ENCODE measurements at regions not wholly inside any gene's neighbourhood (a gene's known extent, or its start where the extent isn't known, plus 50 kb on each side); places are given as distances from the start of the nearest gene placed in this dataset.

DNA sequence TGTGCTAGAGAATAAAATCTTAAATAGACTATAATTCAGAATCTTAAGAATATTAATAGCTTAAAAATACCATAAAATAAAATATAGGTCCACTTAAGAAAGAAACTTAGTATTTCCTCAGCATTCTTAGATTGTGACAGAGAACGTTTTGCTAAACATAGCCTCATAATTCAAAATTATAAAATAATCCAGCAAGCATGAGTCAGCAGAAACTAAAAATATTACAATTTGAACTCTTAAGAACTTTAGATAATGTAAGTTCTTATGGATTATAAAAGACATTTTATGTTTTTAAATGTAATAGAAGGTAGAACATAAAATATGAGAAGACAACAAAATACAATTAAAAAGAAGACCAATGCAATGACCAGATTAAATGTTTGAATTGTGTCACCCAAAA is 164.5 kb upstream of the MC4R start:
- no peak for TF ChIP-seq CTCF (IDR thresholded peaks at IDR 0.05)
- Mint-ChIP-seq H3K27me3 (ENCODE audit: low read depth, poor library complexity) (peaks cover 3% of the 10 kb centered on the region), H3K9me3 (no peaks in the 10 kb centered on the region), H3K27ac (no peak overlapping the region), H3K4me3 (no peak overlapping the region), H3K4me1 (peaks cover 2% of the 10 kb centered on the region), H3K36me3 (ENCODE audit: low read depth) (no peaks in the 10 kb centered on the region)
- DNase-seq = no peak

DNA sequence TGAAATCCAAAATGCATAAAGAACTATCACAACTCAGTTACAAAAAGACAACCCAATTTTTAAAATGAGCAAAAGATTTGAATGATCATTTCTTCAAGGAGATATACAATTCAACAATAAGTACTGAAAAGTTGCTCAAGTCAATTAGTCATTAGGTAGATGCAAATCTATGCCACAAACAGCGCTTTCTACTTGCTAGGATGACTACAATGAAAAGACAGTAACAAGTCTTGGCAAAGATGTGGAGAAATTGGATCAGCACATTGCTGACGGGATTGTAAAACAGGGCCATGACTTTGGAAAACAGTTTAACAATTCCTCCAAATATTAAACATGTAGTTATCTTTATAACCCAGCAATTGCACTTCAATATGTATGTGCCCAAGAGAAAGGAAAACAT is 166.3 kb upstream of the MC4R start:
- DNase-seq = no peak
- no peak for TF ChIP-seq CTCF (IDR thresholded peaks at IDR 0.05)
- Mint-ChIP-seq H3K4me3 (no peak overlapping the region), H3K4me1 (peaks cover 17% of the 10 kb centered on the region), H3K36me3 (ENCODE audit: low read depth) (no peaks in the 10 kb centered on the region), H3K27ac (no peak overlapping the region), H3K27me3 (ENCODE audit: low read depth, poor library complexity) (peaks cover 3% of the 10 kb centered on the region), H3K9me3 (no peaks in the 10 kb centered on the region)

DNA sequence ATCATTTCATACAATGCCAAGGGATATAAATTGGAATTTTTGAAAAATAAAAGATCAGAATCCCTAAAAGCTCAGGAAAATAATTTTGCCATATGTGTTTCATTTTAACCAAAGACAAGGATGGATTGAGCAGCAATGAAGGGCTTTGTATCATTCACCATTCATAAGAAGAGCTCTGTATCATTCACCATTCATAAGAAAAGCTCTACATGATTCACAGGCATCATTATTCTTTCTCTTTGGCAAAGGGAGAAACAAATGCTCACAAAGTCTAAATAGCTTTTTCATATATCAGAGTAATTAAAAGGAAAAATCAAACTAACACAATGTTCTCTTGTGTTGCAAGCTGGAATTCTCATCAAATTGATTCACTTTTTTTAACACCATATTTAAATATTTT is 169.1 kb upstream of the MC4R start:
- no peaks in the 10 kb centered on the region for H3K36me3 Mint-ChIP-seq (ENCODE audit: low read depth)
- peaks cover 17% of the 10 kb centered on the region for H3K4me1 Mint-ChIP-seq
- H3K4me3 Mint-ChIP-seq = no peak overlapping the region
- H3K9me3 Mint-ChIP-seq = no peaks in the 10 kb centered on the region
- no peak for DNase-seq
- H3K27me3 Mint-ChIP-seq (ENCODE audit: low read depth, poor library complexity) = peaks cover 3% of the 10 kb centered on the region
- no peak for TF ChIP-seq CTCF (IDR thresholded peaks at IDR 0.05)
- H3K27ac Mint-ChIP-seq = no peak overlapping the region

GRCh38 chr18:60543646-60544045 is 171.1 kb upstream of the MC4R start:
- Mint-ChIP-seq H3K9me3 (no peaks in the 10 kb centered on the region), H3K4me3 (no peak overlapping the region), H3K27ac (peak overlapping the region; percentile 24), H3K36me3 (ENCODE audit: low read depth) (no peaks in the 10 kb centered on the region), H3K27me3 (ENCODE audit: low read depth, poor library complexity) (peaks cover 3% of the 10 kb centered on the region), H3K4me1 (peaks cover 17% of the 10 kb centered on the region)
- no peak for TF ChIP-seq CTCF (IDR thresholded peaks at IDR 0.05)
- DNase-seq = no peak

DNA sequence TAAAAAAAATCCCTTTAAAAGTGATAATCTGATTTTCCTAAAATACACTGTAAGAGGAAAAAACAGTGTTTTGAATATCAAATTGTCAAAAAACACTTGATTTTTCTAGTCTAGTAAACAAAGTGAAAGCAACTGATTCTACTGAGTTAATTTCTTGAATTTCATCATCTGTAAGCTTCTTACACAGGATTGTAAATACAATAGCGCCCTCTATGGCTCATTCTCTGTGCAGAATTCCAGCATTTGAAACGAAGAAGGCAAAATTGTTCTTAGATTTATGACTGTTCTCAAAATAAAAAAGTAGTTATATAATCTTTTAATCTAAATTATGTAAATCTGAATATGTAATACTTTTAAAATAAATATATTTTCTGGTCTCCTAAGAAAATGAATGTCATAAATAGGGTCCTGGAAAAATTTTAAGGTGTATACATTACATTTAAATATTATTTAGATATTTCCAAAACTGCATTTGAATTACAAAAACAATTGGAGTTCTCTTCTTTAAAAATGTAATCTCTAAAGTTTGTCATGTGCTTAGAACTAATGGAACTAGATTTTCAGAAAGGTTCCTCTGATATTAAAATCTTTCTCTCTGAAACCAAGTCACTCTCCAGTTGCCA is 176.9 kb upstream of the MC4R start:
- DNase-seq = peak; percentile 31
- Mint-ChIP-seq H3K27me3 (ENCODE audit: low read depth, poor library complexity) (no peaks in the 10 kb centered on the region), H3K9me3 (no peaks in the 10 kb centered on the region), H3K27ac (no peak overlapping the region), H3K36me3 (ENCODE audit: low read depth) (no peaks in the 10 kb centered on the region), H3K4me1 (peaks cover 10% of the 10 kb centered on the region), H3K4me3 (no peak overlapping the region)
- peak; percentile 89 for TF ChIP-seq CTCF (IDR thresholded peaks at IDR 0.05)

- no peak for TF ChIP-seq CTCF (IDR thresholded peaks at IDR 0.05)
- Mint-ChIP-seq H3K27me3 (ENCODE audit: low read depth, poor library complexity) (no peaks in the 10 kb centered on the region), H3K27ac (no peak overlapping the region), H3K4me1 (peaks cover 10% of the 10 kb centered on the region), H3K4me3 (no peak overlapping the region), H3K9me3 (no peaks in the 10 kb centered on the region), H3K36me3 (ENCODE audit: low read depth) (no peaks in the 10 kb centered on the region)
- DNase-seq = no peak
Measured at GRCh38 chr18:60552948-60553347, 180.4 kb upstream of the MC4R start.
